GM19328 (cell line): ENCODE measurements at regions not wholly inside any gene's neighbourhood (a gene's known extent, or its start where the extent isn't known, plus 50 kb on each side); places are given as distances from the start of the nearest gene placed in this dataset.

ENCODE experiments used
- ATAC-seq: cut with Tn5 transposase; IDR thresholded peaks from one replicate; pipeline ENCODE4 v1.9.1; 2021; ENCODE audit warnings: mild to moderate bottlenecking, moderate library complexity; ENCODE audit not compliant: unreplicated experiment

- ATAC-seq, result no peak
These were observed 100.9 kb upstream of the TLE3 start for GRCh38 chr15:70198441-70199123.

DNA sequence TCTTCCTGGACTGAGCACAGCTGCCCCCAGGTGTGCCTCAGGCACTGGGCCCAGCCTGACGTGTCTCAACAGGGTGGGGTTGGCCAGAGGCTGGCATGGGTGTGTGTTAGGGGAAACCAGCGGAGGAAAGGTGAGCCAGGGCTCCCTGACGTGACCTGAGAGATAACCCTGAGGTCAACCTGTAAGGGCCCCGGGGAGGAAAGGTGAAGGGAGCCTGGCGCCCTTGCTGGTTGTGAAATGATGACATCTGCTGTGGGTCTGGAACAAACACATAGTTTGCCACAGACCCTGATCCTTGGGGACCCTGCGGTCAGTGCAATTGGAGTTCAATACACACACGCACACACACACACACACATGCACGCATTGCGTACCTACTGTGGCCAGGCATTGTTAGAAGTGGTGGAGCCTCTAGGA is 100.2 kb upstream of the TLE3 start:
- no peak for ATAC-seq

- ATAC-seq, result no peak
These were observed 99.7 kb upstream of the TLE3 start for GRCh38 chr15:70197318-70197944.

DNA sequence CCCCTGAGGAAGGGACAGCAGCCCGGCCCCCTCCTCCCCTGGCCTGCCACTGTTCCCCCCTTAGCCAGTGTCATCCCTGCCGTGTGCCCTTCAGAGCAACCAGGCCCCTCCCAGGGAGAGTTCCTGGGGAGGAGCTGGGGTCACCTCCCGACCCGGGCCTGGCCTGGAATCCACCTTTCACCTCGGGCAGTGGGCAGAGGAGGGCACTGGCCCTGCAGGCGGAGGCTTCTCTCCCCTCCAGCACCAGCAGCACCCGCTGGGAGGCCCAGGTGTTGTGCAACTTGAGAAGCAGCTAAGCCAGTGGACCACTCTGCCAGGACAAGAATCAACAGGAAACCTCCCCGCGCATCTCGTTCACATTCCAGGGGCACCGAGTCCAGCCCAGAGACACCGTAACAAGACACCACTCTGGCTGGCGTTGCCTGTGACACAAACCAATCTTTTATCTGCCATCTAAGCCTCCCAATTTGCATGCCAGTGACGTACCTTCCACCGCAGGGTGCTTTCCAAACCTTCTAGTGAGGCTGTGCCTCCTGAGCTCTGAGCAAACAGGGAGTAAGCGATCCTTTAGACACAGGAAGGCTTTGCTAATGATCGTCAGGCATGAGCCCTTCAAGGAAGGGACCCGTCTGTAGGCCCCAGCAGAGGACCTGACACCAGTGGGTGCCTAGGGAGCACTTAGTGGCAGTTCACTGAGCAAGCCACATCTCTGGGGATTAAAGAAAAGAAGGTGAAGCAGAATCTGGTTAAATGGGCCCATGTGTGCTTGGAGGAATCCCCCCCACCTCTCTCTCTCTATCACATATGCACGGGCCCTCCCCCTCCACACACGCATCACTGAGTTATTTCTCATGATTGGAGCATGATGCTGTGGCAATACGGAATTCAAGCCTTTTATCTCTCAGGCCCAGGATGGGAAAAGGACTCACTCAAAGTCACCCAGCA is 98.9 kb upstream of the TLE3 start:
- ATAC-seq, result peak; percentile 67

DNA sequence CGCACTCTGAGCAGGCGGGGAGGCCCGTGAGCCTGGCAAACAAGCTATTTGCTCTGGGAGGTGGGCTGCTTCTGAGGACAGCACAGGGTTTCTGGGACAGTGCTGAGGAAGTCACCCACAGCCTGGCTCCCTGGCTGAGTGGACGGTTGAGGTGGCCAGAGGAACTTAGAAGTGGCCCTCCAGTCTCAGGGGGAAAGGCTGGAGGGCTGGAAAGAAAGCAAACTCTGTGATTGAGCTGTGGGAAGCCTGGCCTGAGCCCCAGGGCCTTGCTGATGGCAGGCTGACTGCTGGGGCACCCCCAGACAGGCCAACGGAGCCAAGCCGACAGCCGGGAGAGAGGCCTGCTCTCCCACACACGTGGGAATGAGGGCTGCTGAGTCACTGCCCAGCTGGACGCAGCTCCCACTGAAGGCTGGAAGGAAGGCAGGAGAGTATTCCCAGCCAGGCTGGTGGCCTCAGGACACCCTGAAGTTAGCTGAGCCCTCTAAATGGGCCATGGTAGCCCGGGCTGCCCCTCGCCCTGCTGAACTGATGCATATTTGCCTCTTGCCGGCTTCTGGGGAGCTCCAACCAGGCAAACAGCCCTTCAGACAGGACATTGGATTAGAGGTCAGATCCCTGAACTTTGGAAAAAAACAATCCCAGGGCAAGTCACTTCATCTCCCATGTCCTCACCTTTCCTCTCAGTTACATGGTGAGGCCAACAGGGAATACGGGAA is 98.0 kb upstream of the TLE3 start:
- no peak for ATAC-seq

GRCh38 chr15:70195171-70195570 is 97.5 kb upstream of the TLE3 start:
- no peak for ATAC-seq

- ATAC-seq, result no peak
These were observed 96.5 kb upstream of the TLE3 start for GRCh38 chr15:70194266-70194665.

- ATAC-seq, result no peak
These were observed 96.0 kb upstream of the TLE3 start for GRCh38 chr15:70193734-70194133.

DNA sequence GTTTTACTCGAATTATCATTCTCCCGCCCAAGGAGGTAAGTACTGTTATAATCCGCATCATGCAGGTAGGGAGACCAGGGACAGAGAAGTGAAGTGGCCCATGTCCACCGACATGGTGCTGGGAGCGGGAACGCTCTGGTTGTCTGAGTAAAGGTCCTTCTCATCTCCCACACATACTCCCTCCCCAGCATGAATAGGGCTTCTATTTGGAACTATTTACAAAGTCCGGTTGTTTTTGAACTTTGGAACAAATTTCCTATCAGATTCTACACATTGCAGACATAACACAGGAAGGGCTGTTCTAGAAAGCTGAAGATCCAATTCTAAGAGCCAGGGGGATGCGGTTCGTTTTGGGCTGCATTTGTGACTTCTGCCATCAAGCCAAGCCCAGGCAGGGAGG is 94.8 kb upstream of the TLE3 start:
- ATAC-seq, result no peak

- ATAC-seq, result no peak
These were observed 94.3 kb upstream of the TLE3 start for GRCh38 chr15:70192041-70192440.

- no peak for ATAC-seq
These were observed 93.2 kb upstream of the TLE3 start for GRCh38 chr15:70190965-70191364.

- no peak for ATAC-seq
These were observed 92.3 kb upstream of the TLE3 start for GRCh38 chr15:70189826-70190695.

GRCh38 chr15:70188286-70188685 is 90.6 kb upstream of the TLE3 start:
- no peak for ATAC-seq

DNA sequence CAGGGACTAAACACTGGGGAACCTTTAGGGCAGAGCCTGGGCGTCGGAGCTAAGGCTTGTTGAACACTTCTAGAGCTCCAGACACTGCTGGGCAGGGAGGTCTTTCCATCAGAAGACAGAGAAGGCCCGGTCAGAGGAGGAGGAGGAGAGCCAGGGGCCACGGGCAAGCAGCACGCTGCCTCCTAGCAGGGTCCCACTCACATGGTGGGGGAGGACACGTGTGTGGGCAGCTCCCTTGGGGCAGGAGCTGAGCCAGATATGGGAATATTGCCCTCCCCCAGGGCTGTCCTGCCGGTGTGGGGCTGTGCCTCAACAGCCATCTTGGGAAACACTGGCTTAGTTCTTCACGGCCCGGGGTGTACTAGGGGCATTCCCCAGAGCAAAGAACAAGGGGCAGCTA is 89.6 kb upstream of the TLE3 start:
- no peak for ATAC-seq

DNA sequence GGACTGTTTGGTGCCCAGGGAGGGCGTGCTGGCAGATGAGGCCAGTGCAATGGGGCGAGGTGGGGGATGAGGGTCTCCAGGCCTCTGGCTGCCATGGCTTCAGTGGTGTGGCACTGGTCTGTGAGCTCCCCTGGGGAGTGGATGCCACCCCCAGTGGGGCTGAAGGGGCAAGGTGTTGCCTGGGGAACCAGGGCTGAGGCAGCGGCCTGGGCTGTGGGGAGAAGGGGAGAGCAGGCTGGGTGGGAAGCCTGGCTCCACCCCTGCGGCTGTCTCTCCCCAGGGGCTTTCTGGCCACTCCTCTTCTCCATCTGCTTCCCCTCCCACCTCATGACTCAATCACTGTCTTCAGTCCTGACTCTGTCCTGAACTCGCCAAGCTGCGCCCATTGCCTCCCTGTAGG is 88.4 kb upstream of the TLE3 start:
- ATAC-seq, result no peak

DNA sequence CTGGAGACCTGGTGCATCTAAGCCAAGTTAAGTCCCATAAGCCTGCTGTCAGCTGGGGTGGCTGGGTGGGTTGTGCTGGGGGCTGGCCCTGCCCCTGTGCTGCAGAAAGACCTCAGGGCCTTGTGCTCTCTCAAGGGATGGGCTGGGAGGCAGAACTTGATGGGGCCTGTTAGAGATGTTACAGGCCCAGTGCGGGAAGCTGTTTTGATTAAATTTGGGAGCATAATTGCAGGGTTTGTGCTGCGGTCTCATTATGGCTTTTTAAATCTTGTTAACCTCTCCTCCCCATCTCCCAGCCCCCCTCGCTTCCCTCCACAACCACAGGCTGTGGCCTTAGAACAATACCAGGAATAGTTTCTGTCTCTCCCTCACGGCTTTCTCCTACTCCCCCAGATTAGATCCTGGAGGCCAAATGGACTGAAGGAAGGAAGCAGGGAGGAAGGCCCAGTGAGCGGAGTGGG is 87.6 kb upstream of the TLE3 start:
- no peak for ATAC-seq

DNA sequence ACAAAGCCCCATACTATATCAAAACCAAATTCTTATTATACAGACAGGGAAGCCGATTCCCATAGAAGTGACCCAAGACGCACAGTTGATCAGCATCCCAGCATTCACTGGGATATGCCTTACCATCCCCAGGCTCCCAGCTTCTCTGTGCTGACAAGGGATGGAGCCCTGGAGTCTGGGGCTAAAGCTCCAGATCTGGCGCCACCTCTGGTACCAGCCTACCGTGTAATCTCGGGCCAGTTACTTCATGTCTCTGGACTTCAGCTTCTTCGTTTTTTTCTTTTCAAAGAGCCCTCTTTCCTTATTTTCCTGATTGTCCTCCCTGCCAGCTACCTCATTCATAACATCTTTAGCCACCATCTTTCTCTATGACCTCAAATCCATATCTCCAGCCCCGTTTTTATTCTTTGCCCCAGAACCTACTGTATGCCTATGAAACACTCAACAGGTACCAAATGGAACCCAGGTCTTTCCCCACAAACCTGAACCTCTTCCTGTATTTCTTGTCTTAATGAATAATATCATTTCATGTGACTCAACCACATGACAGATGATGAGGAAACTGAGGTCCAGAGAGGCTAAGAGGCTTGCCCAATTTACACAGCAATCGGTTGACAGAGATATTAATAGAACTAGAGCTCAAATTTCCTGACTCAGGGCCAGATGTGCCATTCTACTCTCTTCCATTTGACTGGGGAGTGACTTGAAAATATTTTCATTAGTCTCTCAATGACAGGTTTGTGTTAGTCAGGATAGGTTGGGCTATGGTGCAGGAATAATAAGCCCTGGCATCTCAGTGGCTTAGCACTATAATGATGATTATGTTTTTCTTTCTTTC is 85.4 kb upstream of the TLE3 start:
- no peak for ATAC-seq

GRCh38 chr15:70181626-70182255 is 84.0 kb upstream of the TLE3 start:
- ATAC-seq, result no peak
